Loucy (cell line): ENCODE measurements at regions not wholly inside any gene's neighbourhood (a gene's known extent, or its start where the extent isn't known, plus 50 kb on each side); places are given as distances from the start of the nearest gene placed in this dataset.

Experiments used
- H2AFZ ChIP-seq: fragments of 200-600 bp; sonication (generic); 2 replicates; pipeline ENCODE4 v1.6.0; 2016; ENCODE audit warnings: antibody characterized with exemption, mild to moderate bottlenecking, low read length, moderate library complexity
- H3F3A ChIP-seq: fragments of 200-600 bp; 2 replicates; pipeline ENCODE4 v1.6.0; 2016; ENCODE audit warnings: antibody characterized with exemption, low read depth, mild to moderate bottlenecking
- H3K27me3 ChIP-seq: fragments of 200-600 bp; sonication (generic); 2 replicates; pipeline ENCODE4 v1.6.1; 2014; ENCODE audit warnings: low read length, mild to moderate bottlenecking; ENCODE audit not compliant: insufficient read depth, poor library complexity, severe bottlenecking
- H3K36me3 ChIP-seq: fragments of 200-600 bp; sonication (generic); 2 replicates; pipeline ENCODE4 v1.6.1; 2016; ENCODE audit warnings: low read length; ENCODE audit not compliant: insufficient read depth
- H3K4me1 ChIP-seq: fragments of 200-600 bp; sonication (generic); 2 replicates; pipeline ENCODE4 v1.5.1; 2014; ENCODE audit warnings: low read length, mild to moderate bottlenecking; ENCODE audit not compliant: insufficient read depth, poor library complexity, severe bottlenecking
- H3K4me2 ChIP-seq: fragments of 200-600 bp; sonication (generic); 2 replicates; pipeline ENCODE4 v1.6.0; 2014; ENCODE audit warnings: antibody characterized with exemption, low read length, low read depth, mild to moderate bottlenecking; ENCODE audit not compliant: poor library complexity, severe bottlenecking
- H3K4me3 ChIP-seq: fragments of 200-600 bp; sonication (generic); 2 replicates; pipeline ENCODE4 v1.5.1; 2014; ENCODE audit warnings: low read length, mild to moderate bottlenecking, mixed read lengths; ENCODE audit not compliant: poor library complexity, severe bottlenecking
- H3K79me2 ChIP-seq: fragments of 200-600 bp; sonication (generic); 2 replicates; pipeline ENCODE4 v1.6.1; 2014; ENCODE audit warnings: low read length; ENCODE audit not compliant: insufficient read depth
- H3K9ac ChIP-seq: fragments of 200-600 bp; sonication (generic); 2 replicates; pipeline ENCODE4 v1.6.0; 2014; ENCODE audit warnings: mild to moderate bottlenecking, low read depth, low read length, moderate library complexity; ENCODE audit not compliant: poor library complexity, severe bottlenecking
- H3K9me2 ChIP-seq: fragments of 200-600 bp; sonication (generic); replicated peaks from 2 replicates; pipeline ENCODE4 v1.6.1; 2016; ENCODE audit warnings: low read depth, low read length, mixed read lengths
- H3K9me3 ChIP-seq: fragments of 200-600 bp; sonication (generic); 2 replicates; pipeline ENCODE4 v1.6.1; 2014; ENCODE audit warnings: mild to moderate bottlenecking, antibody characterized with exemption, low read length, low read depth; ENCODE audit not compliant: insufficient read depth
- H4K20me1 ChIP-seq: fragments of 200-600 bp; sonication (generic); 2 replicates; pipeline ENCODE4 v1.6.0; 2014; ENCODE audit warnings: antibody characterized with exemption, low read length, mild to moderate bottlenecking; ENCODE audit not compliant: insufficient read depth, poor library complexity, severe bottlenecking
- EZH2phosphoT487 ChIP-seq: fragments of 200-600 bp; IDR thresholded peaks from 2 replicates; pipeline ENCODE4 v1.6.1; 2018; ENCODE audit warnings: antibody characterized with exemption, mild to moderate bottlenecking, moderate library complexity, borderline replicate concordance
- TF ChIP-seq, protein P1 (sequence below): fragments of 200-600 bp; sonication (generic); conservative IDR thresholded peaks from 2 replicates; pipeline ENCODE4 v1.5.1; 2014; ENCODE audit warnings: mild to moderate bottlenecking, antibody characterized with exemption, low read length

GRCh38 chr2:226136739-226137138 is 662.9 kb downstream of the IRS1 start:
- Histone ChIP-seq H3K4me3 (no peak overlapping the region), H4K20me1 (no peaks in the 10 kb centered on the region), H3K4me1 (no peaks in the 10 kb centered on the region), H3K9me2 (no peaks in the 10 kb centered on the region), H2AFZ (no peak overlapping the region), H3K9me3 (no peaks in the 10 kb centered on the region), H3K36me3 (no peaks in the 10 kb centered on the region), H3K9ac (no peak overlapping the region), H3F3A (no peaks in the 10 kb centered on the region), H3K27me3 (no peaks in the 10 kb centered on the region), H3K79me2 (no peaks in the 10 kb centered on the region), H3K4me2 (no peak overlapping the region)
- TF ChIP-seq EZH2phosphoT487 = no peak
- TF ChIP-seq, protein P1, sequence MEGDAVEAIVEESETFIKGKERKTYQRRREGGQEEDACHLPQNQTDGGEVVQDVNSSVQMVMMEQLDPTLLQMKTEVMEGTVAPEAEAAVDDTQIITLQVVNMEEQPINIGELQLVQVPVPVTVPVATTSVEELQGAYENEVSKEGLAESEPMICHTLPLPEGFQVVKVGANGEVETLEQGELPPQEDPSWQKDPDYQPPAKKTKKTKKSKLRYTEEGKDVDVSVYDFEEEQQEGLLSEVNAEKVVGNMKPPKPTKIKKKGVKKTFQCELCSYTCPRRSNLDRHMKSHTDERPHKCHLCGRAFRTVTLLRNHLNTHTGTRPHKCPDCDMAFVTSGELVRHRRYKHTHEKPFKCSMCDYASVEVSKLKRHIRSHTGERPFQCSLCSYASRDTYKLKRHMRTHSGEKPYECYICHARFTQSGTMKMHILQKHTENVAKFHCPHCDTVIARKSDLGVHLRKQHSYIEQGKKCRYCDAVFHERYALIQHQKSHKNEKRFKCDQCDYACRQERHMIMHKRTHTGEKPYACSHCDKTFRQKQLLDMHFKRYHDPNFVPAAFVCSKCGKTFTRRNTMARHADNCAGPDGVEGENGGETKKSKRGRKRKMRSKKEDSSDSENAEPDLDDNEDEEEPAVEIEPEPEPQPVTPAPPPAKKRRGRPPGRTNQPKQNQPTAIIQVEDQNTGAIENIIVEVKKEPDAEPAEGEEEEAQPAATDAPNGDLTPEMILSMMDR = no peak

- Histone ChIP-seq H2AFZ (no peak overlapping the region), H3K4me2 (no peak overlapping the region)
- TF ChIP-seq EZH2phosphoT487 = no peak
- TF ChIP-seq, protein P1 = no peak
Observed at GRCh38 chr2:226135861-226136548, 663.6 kb downstream of the IRS1 start.

GRCh38 chr2:226132323-226133215 is 667.1 kb downstream of the IRS1 start:
- H3K9ac ChIP-seq = no peak overlapping the region
- H3K79me2 ChIP-seq = no peaks in the 10 kb centered on the region
- H3K4me3 ChIP-seq = no peak overlapping the region
- H3K9me3 ChIP-seq = no peaks in the 10 kb centered on the region
- H4K20me1 ChIP-seq = no peaks in the 10 kb centered on the region
- H3F3A ChIP-seq = no peaks in the 10 kb centered on the region
- no peaks in the 10 kb centered on the region for H3K9me2 ChIP-seq
- no peaks in the 10 kb centered on the region for H3K27me3 ChIP-seq
- TF ChIP-seq EZH2phosphoT487 = no peak
- TF ChIP-seq, protein P1 = no peak
- H3K4me2 ChIP-seq = no peak overlapping the region
- no peak overlapping the region for H2AFZ ChIP-seq
- no peaks in the 10 kb centered on the region for H3K4me1 ChIP-seq
- no peaks in the 10 kb centered on the region for H3K36me3 ChIP-seq

More at GRCh38 chr2:226135861-226136548, 663.6 kb downstream of the IRS1 start:
- Histone ChIP-seq H3K36me3 (no peaks in the 10 kb centered on the region), H3K9me2 (no peaks in the 10 kb centered on the region), H3K4me3 (no peak overlapping the region), H3K79me2 (no peaks in the 10 kb centered on the region), H3K27me3 (no peaks in the 10 kb centered on the region), H3F3A (no peaks in the 10 kb centered on the region), H3K4me1 (no peaks in the 10 kb centered on the region), H4K20me1 (no peaks in the 10 kb centered on the region), H3K9me3 (no peaks in the 10 kb centered on the region), H3K9ac (no peak overlapping the region)
